ENCODE measurements at regions not wholly inside any gene's neighbourhood (a gene's known extent, or its start where the extent isn't known, plus 50 kb on each side); places are given as distances from the start of the nearest gene placed in this dataset.

DNA sequence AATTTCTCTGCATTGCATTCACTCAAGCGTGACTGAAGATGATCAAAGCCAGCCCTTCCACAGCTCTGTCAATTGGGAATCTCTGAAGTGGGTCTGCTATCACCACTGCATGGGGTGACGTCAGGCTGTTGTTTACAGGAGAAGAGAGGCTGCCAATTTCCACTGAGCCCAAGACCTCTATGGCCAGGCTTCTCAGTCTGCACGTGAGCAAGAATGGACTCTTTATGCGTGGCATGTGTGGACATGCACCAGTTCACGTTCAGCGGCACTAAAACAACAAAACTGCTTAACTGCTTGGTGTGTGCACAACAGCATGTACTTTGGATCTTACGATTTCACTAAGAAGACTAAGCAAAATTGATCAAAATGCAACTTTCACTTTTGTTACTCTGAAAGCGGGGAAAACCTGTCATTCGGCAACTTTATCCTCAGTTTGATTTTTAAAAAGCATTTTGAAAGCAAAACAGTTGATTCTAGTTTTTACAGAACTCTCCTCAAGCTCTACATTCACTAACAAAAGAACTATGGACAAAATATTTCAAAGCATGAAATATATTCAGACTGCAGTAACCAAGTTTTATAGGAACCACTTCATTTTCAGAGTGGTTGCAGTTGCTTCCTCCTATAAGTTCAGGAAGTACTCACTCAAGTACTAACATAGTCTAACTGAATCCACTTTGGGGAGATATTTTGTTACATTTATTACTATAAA is 77.0 kb upstream of the SERTAD2 start (continued):
- no peak; the same call in 1 of the 2 replicates for TF ChIP-seq RFX5 (IDR thresholded peaks at IDR 0.05; ENCODE audit: low read depth, low read length)
- peak; percentile 65 for TF ChIP-seq SKI (IDR thresholded peaks at IDR 0.05; ENCODE audit: partially characterized antibody)
- TF ChIP-seq SCMH1 (CRISPR knock-in tag; IDR thresholded peaks at IDR 0.05; ENCODE audit: borderline replicate concordance) = no peak
- no peak for TF ChIP-seq ZNF781 (CRISPR knock-in tag; IDR thresholded peaks at IDR 0.05; ENCODE audit: borderline replicate concordance, not compliant biosample characterization)
- TF ChIP-seq ZNF670 (CRISPR knock-in tag; IDR thresholded peaks at IDR 0.05; ENCODE audit: borderline replicate concordance) = peak; percentile 67; the same call in 1 of the 2 replicates
- TF ChIP-seq HOXA9 (CRISPR knock-in tag; IDR thresholded peaks at IDR 0.05; ENCODE audit: borderline replicate concordance) = no peak
- TF ChIP-seq, protein P1, sequence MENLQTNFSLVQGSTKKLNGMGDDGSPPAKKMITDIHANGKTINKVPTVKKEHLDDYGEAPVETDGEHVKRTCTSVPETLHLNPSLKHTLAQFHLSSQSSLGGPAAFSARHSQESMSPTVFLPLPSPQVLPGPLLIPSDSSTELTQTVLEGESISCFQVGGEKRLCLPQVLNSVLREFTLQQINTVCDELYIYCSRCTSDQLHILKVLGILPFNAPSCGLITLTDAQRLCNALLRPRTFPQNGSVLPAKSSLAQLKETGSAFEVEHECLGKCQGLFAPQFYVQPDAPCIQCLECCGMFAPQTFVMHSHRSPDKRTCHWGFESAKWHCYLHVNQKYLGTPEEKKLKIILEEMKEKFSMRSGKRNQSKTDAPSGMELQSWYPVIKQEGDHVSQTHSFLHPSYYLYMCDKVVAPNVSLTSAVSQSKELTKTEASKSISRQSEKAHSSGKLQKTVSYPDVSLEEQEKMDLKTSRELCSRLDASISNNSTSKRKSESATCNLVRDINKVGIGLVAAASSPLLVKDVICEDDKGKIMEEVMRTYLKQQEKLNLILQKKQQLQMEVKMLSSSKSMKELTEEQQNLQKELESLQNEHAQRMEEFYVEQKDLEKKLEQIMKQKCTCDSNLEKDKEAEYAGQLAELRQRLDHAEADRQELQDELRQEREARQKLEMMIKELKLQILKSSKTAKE (CRISPR knock-in tag; IDR thresholded peaks at IDR 0.05; ENCODE audit: borderline replicate concordance) = peak; percentile 72
- TF ChIP-seq ZNF703 (CRISPR knock-in tag; IDR thresholded peaks at IDR 0.05; ENCODE audit: borderline replicate concordance) = no peak
- TF ChIP-seq JARID2 (CRISPR knock-in tag; IDR thresholded peaks at IDR 0.05; ENCODE audit: insufficient replicate concordance) = no peak
- peak; percentile 62; the same call in 1 of the 2 replicates for TF ChIP-seq ZMAT3 (CRISPR knock-in tag; conservative IDR thresholded peaks at IDR 0.05)
- TF ChIP-seq CCDC6 (CRISPR knock-in tag; IDR thresholded peaks at IDR 0.05) = peak; percentile 92
- no peak for TF ChIP-seq AGO1 (IDR thresholded peaks at IDR 0.05; ENCODE audit: low read depth, low read length, poor library complexity, severe bottlenecking)
- 0 out of 2 replicates have a peak, but pooled peaks have one; percentile 43 for TF ChIP-seq ZNF761 (CRISPR knock-in tag; conservative IDR thresholded peaks at IDR 0.05)
- TF ChIP-seq KLF6 (CRISPR knock-in tag; IDR thresholded peaks at IDR 0.05) = peak; percentile 65; the same call in 1 of the 2 replicates
- TF ChIP-seq, protein P2, sequence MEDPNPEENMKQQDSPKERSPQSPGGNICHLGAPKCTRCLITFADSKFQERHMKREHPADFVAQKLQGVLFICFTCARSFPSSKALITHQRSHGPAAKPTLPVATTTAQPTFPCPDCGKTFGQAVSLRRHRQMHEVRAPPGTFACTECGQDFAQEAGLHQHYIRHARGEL (CRISPR knock-in tag; IDR thresholded peaks at IDR 0.05) = no peak
- TF ChIP-seq ZNF619 (CRISPR knock-in tag; IDR thresholded peaks at IDR 0.05) = peak; percentile 52; the same call in 1 of the 2 replicates
- TF ChIP-seq ZNF724P (CRISPR knock-in tag; IDR thresholded peaks at IDR 0.05; ENCODE audit: borderline replicate concordance) = peak; percentile 43; the same call in 1 of the 2 replicates
- TF ChIP-seq ZNF430 (CRISPR knock-in tag; IDR thresholded peaks at IDR 0.05) = peak; percentile 93; the same call in 1 of the 2 replicates
- peak; percentile 78; the same call in 1 of the 2 replicates for TF ChIP-seq HIVEP1 (CRISPR knock-in tag; IDR thresholded peaks at IDR 0.05)
- TF ChIP-seq THYN1 (CRISPR knock-in tag; IDR thresholded peaks at IDR 0.05; ENCODE audit: borderline replicate concordance, low read depth) = no peak
- TF ChIP-seq, protein P3, sequence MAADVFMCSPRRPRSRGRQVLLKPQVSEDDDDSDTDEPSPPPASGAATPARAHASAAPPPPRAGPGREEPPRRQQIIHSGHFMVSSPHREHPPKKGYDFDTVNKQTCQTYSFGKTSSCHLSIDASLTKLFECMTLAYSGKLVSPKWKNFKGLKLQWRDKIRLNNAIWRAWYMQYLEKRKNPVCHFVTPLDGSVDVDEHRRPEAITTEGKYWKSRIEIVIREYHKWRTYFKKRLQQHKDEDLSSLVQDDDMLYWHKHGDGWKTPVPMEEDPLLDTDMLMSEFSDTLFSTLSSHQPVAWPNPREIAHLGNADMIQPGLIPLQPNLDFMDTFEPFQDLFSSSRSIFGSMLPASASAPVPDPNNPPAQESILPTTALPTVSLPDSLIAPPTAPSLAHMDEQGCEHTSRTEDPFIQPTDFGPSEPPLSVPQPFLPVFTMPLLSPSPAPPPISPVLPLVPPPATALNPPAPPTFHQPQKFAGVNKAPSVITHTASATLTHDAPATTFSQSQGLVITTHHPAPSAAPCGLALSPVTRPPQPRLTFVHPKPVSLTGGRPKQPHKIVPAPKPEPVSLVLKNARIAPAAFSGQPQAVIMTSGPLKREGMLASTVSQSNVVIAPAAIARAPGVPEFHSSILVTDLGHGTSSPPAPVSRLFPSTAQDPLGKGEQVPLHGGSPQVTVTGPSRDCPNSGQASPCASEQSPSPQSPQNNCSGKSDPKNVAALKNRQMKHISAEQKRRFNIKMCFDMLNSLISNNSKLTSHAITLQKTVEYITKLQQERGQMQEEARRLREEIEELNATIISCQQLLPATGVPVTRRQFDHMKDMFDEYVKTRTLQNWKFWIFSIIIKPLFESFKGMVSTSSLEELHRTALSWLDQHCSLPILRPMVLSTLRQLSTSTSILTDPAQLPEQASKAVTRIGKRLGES (CRISPR knock-in tag; IDR thresholded peaks at IDR 0.05; ENCODE audit: borderline replicate concordance) = peak; percentile 98
- TF ChIP-seq ONECUT2 (CRISPR knock-in tag; IDR thresholded peaks at IDR 0.05) = peak; percentile 62
- TF ChIP-seq FOXJ3 (CRISPR knock-in tag; IDR thresholded peaks at IDR 0.05; ENCODE audit: borderline replicate concordance) = peak; percentile 98
- peak; percentile 96 for TF ChIP-seq HDAC2 (CRISPR knock-in tag; IDR thresholded peaks at IDR 0.05)

All from HepG2 (cell line).